ENCODE measurements at regions not wholly inside any gene's neighbourhood (a gene's known extent, or its start where the extent isn't known, plus 50 kb on each side); places are given as distances from the start of the nearest gene placed in this dataset.

DNA sequence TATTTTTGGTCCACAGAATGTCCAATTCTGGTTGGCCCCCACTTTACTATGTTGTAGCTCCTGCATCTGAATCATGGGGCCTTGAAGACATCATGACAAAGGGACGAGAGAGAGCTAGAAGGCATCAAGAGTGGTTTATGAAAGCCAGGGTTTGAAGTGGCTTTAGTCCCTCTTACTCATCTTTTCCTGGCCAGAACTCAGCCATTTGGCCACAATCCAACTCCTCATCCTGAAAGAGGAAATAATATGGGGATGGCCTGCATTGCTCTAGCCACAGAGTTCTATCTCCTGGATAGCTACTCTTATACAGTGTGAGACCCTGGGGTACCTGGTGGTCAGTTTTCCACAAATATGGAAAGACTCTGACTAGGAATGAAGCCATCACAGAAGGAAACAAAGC is 418.9 kb downstream of the XPNPEP1 start:
- DNase-seq (ENCODE audit: low read depth in 3 of 3) = no peak

DNA sequence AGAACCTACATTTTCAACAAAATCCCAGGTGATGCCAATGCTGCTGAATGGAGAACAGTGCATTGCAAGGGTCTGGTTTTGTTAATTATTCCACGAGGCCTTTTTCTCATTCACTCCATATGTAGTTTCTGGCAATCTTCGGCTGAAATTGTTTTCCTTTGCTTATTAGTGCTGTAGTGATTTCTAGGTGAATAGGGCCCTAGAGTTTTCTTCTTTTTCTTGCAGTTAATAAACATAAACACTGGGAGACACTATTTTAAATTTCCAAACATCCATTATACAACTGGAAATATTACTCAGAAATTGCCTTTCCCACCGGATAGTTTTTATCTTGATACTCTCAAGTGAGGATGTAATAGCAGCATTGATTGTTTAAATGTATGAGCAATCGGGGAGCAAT is 435.6 kb downstream of the XPNPEP1 start:
- no peak for DNase-seq (ENCODE audit: low read depth in 3 of 3)

GRCh38 chr10:109480836-109481235 is 442.5 kb downstream of the XPNPEP1 start:
- no peak for DNase-seq (ENCODE audit: low read depth in 3 of 3)

- DNase-seq (ENCODE audit: low read depth in 3 of 3) = no peak
Observed at GRCh38 chr10:109475711-109476421, 447.4 kb downstream of the XPNPEP1 start.

DNA sequence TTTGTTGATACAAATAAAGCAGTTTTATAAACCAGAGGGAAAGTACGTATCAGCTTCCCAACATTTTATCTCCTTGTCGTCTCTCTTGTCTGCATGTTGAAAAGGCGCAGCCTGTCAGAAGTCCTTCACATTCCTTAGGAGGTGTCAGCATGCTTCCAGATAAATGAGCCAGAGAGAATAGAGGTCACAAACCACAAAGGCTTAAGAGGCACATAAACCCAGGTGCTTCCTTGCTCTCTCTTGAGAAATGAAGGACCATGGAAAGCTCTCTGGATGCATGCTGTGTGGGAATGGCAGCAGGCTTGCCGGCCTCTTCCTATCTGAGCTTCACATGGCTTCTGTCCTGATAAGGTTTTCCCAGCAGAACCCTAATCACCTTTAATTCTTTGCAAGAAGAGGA is 448.5 kb downstream of the XPNPEP1 start:
- DNase-seq (ENCODE audit: low read depth in 3 of 3) = no peak

- no peak for DNase-seq (ENCODE audit: low read depth in 3 of 3)
Observed at GRCh38 chr10:109474261-109474660, 449.1 kb downstream of the XPNPEP1 start.

DNA sequence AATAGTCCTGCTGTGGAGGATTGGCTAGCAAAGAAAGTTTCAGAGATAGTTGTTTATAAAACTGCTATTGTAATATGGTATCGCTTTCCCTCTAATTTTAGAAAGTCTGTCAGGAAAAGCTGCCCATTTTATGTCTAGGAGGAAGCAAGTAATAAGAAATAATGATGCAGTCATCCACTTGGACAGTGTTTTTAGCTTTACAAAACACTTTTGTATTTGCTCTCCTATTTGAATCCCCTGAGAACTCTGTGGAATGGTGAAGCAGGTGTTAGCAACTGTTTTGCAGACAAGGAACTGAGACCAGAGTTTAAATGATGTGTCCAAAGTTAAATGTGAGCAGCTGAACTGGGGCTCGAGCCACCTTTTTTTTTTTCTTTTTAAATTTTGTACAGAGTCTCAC is 455.8 kb downstream of the XPNPEP1 start:
- no peak for DNase-seq (ENCODE audit: low read depth in 3 of 3)

GRCh38 chr10:109464949-109465348 is 458.4 kb downstream of the XPNPEP1 start:
- DNase-seq (ENCODE audit: low read depth in 3 of 3) = no peak

DNA sequence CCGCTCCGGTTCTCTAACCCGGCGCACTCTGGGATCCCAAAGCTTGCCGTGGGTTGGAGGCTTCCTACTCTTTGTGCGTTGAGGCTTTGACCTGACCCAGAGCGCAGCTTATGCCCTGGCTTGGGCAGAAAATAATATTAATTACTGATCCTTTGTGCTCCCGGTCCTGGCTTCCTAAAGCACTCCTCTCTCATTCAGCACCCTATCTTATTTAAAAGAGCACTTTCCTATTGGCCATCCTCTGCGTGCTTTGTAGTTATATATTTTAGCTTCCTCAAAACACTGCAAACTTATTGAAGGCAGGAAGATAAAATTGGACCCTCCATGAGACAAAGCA is 466.0 kb downstream of the XPNPEP1 start:
- DNase-seq (ENCODE audit: low read depth in 3 of 3) = no peak

- no peak for DNase-seq (ENCODE audit: low read depth in 3 of 3)
Observed at GRCh38 chr10:109456566-109457301, 466.6 kb downstream of the XPNPEP1 start.

GRCh38 chr10:109454691-109455090 is 468.6 kb downstream of the XPNPEP1 start:
- no peak for DNase-seq (ENCODE audit: low read depth in 3 of 3)

DNA sequence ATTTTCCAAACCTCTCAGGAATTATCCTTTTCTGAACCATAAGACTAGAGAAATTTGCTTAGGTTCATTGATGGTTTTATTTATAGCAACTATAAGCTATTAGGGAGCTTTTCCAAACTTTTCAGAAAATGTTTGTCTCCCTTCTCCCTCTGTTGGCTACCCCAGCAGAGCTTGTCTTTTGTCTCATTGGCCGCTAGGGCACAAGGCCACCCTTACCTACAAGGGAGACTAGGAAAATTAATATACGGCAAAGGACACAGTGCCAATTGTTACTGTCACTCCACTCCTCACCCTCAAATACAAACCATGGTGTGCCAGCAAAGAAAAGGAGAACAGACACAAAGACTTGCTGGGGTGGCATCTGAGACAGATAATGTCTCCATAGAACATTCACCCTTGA is 471.4 kb downstream of the XPNPEP1 start:
- no peak for DNase-seq (ENCODE audit: low read depth in 3 of 3)

GRCh38 chr10:109450702-109451101 is 472.6 kb downstream of the XPNPEP1 start:
- no peak for DNase-seq (ENCODE audit: low read depth in 3 of 3)

DNA sequence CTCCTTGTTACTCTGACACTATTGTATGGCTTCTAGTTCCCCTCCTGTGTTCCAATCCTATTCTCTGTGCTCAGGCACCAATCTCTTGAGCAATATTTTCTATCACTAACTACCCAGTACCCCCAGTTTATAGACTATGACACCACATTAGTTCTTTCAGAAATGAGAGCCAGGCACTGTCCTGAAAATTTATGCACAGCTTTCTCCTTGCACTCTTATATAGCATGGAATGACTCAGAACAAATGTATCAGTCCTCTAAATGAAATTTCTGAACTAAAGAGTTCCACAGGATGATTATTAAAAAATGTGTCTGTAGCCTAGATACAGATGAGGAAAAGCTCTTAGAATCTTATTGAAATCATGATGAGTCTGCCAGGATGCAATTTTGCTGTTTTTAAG is 489.9 kb downstream of the XPNPEP1 start:
- no peak for DNase-seq (ENCODE audit: low read depth in 3 of 3)

- no peak for DNase-seq (ENCODE audit: low read depth in 3 of 3)
Observed at GRCh38 chr10:109432281-109432680, 491.0 kb downstream of the XPNPEP1 start.

DNA sequence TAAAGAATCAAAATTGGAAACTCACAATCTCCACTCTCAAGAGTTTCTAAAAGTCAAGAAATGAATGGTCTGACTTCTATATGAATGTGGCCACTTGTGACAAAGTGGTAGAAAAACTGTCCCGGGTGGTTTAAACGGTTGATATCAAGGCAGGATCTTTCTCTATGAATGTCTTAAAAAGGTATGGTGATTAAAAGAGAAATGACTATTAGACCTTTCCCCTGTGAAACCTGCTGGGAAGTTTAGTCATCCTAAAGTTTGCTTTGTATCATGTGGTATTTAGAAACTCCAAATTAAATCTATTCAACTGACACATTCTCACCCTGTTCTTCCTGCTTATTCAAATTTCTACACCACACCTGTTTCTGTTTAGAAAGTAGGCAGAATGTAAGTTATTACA is 492.5 kb downstream of the XPNPEP1 start:
- no peak for DNase-seq (ENCODE audit: low read depth in 3 of 3)

GRCh38 chr10:109430043-109430760 is 493.1 kb downstream of the XPNPEP1 start:
- DNase-seq (ENCODE audit: low read depth in 3 of 3) = no peak

GRCh38 chr10:109428775-109429491 is 494.4 kb downstream of the XPNPEP1 start:
- DNase-seq (ENCODE audit: low read depth in 3 of 3) = no peak

DNA sequence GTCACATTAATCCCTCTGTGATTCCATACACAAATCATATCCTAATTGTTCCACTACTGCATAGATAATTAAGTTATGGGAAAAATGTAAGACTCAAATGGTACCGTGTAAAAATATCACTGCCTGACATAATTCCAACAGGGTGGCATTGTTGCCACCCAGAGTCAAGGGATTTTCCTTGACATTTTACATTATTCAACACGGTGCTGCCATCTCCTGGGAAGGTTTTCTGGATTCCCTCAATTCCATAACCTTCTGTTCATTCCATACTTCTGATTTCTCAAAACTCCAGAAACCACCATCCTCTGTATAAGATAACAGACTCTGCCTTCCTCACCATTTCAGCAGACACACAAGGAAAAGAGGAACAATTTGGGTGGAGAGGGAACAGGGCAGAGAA is 495.9 kb downstream of the XPNPEP1 start:
- DNase-seq (ENCODE audit: low read depth in 3 of 3) = no peak

GRCh38 chr10:109426987-109427386 is 496.3 kb downstream of the XPNPEP1 start:
- no peak for DNase-seq (ENCODE audit: low read depth in 3 of 3)

- DNase-seq (ENCODE audit: low read depth in 3 of 3) = no peak
Observed at GRCh38 chr10:109418795-109419194, 504.5 kb downstream of the XPNPEP1 start.

- DNase-seq (ENCODE audit: low read depth in 3 of 3) = no peak
Observed at GRCh38 chr10:109417803-109418202, 505.5 kb downstream of the XPNPEP1 start.
